Lower leg skin (tissue), 3 donors: ENCODE measurements at regions not wholly inside any gene's neighbourhood (a gene's known extent, or its start where the extent isn't known, plus 50 kb on each side); places are given as distances from the start of the nearest gene placed in this dataset.

ENCODE experiments used
- POLR2A ChIP-seq, 2 donors: fragments of 450-650 bp; IDR thresholded peaks; one replicate each; pipeline ENCODE4 v1.6.1; 2016 to 2017; ENCODE audit warnings: antibody characterized with exemption in 2 of 2, mild to moderate bottlenecking in 1 of 2, moderate library complexity in 1 of 2
- TF ChIP-seq, protein P1 (sequence below), 3 donors: fragments of 450-650 bp; IDR thresholded peaks; one replicate each; pipeline ENCODE4 v1.5.1; 2016; ENCODE audit warnings: antibody characterized with exemption in 3 of 3, mild to moderate bottlenecking in 3 of 3, moderate library complexity in 2 of 3

DNA sequence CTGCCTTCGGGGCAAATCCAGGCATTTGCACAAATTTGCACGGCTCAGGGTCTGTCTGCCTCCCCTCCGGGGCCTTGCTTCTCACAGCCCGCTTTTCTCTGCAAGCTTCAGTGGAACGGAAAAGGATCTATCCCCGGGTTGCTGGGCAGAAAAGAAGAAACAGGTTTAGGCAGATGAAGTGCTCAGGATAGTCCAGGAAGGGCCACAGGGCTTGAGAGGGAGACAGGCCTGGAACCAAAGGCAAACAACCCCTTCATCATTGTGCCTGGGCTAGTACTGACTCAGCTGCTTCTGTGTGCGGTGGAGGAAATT, 347.8 kb upstream of the TNP1 start:
- TF ChIP-seq, protein P1, sequence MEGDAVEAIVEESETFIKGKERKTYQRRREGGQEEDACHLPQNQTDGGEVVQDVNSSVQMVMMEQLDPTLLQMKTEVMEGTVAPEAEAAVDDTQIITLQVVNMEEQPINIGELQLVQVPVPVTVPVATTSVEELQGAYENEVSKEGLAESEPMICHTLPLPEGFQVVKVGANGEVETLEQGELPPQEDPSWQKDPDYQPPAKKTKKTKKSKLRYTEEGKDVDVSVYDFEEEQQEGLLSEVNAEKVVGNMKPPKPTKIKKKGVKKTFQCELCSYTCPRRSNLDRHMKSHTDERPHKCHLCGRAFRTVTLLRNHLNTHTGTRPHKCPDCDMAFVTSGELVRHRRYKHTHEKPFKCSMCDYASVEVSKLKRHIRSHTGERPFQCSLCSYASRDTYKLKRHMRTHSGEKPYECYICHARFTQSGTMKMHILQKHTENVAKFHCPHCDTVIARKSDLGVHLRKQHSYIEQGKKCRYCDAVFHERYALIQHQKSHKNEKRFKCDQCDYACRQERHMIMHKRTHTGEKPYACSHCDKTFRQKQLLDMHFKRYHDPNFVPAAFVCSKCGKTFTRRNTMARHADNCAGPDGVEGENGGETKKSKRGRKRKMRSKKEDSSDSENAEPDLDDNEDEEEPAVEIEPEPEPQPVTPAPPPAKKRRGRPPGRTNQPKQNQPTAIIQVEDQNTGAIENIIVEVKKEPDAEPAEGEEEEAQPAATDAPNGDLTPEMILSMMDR (IDR thresholded peaks at IDR 0.05), result no peak
- TF ChIP-seq POLR2A (IDR thresholded peaks at IDR 0.05), result no peak
